GM20431 (cell line): ENCODE measurements at regions not wholly inside any gene's neighbourhood (a gene's known extent, or its start where the extent isn't known, plus 50 kb on each side); places are given as distances from the start of the nearest gene placed in this dataset.

ENCODE experiments used
- in situ Hi-C: fragments of 300-500 bp; cut with MseI, MboI; formaldehyde crosslinking; loops from one replicate; pipeline ENCODE4 v1.15.0; 2020; ENCODE audit warnings: low sequenced_read_pairs; ENCODE audit not compliant: unreplicated experiment

- in situ Hi-C loops = no loop called here
Measured at GRCh38 chr3:72426618-72427397, 421.4 kb downstream of the SHQ1 start.

- in situ Hi-C loops = no loop called here
Measured at GRCh38 chr3:72423643-72424042, 424.6 kb downstream of the SHQ1 start.

- in situ Hi-C loops = no loop called here
Measured at GRCh38 chr3:72421786-72422185, 426.5 kb downstream of the SHQ1 start.

GRCh38 chr3:72421126-72421525, 427.1 kb downstream of the SHQ1 start:
- in situ Hi-C loops = no loop called here

GRCh38 chr3:72418856-72419255, 429.4 kb downstream of the SHQ1 start:
- in situ Hi-C loops = no loop called here

GRCh38 chr3:72418244-72418643, 430.0 kb downstream of the SHQ1 start:
- in situ Hi-C loops = no loop called here

- in situ Hi-C loops = no loop called here
Measured at GRCh38 chr3:72414481-72415016, 433.7 kb downstream of the SHQ1 start.

GRCh38 chr3:72413228-72413627, 435.0 kb downstream of the SHQ1 start:
- in situ Hi-C loops = no loop called here

GRCh38 chr3:72412340-72412956, 435.8 kb downstream of the SHQ1 start:
- in situ Hi-C loops = no loop called here

GRCh38 chr3:72411843-72412242, 436.4 kb downstream of the SHQ1 start:
- in situ Hi-C loops = no loop called here

- in situ Hi-C loops = no loop called here
Measured at GRCh38 chr3:72411126-72411525, 437.1 kb downstream of the SHQ1 start.

- in situ Hi-C loops = no loop called here
Measured at GRCh38 chr3:72408983-72409779, 439.1 kb downstream of the SHQ1 start.

- in situ Hi-C loops = no loop called here
Measured at GRCh38 chr3:72407766-72408165, 440.5 kb downstream of the SHQ1 start.

GRCh38 chr3:72405943-72406566, 442.2 kb downstream of the SHQ1 start:
- in situ Hi-C loops = no loop called here

GRCh38 chr3:72401005-72401545, 447.2 kb downstream of the SHQ1 start:
- in situ Hi-C loops = no loop called here

- in situ Hi-C loops = no loop called here
Measured at GRCh38 chr3:72398781-72399180, 449.5 kb downstream of the SHQ1 start.

GRCh38 chr3:72397586-72397985, 450.7 kb downstream of the SHQ1 start:
- in situ Hi-C loops = no loop called here

GRCh38 chr3:72396899-72397298, 451.3 kb downstream of the SHQ1 start:
- in situ Hi-C loops = no loop called here

- in situ Hi-C loops = no loop called here
Measured at GRCh38 chr3:72395776-72396311, 452.4 kb downstream of the SHQ1 start.

GRCh38 chr3:72393455-72393854, 454.8 kb downstream of the SHQ1 start:
- in situ Hi-C loops = no loop called here
